SKM-1 (cell line): ENCODE measurements at regions not wholly inside any gene's neighbourhood (a gene's known extent, or its start where the extent isn't known, plus 50 kb on each side); places are given as distances from the start of the nearest gene placed in this dataset.

ENCODE experiments used
- DNase-seq: peaks from one replicate; lab custom pipeline; 2025; ENCODE audit not compliant: unreplicated experiment; lab: John Stamatoyannopoulos, UW

GRCh38 chr20:21873291-21873690 is 167.8 kb downstream of the PAX1 start:
- DNase-seq, result no peak

- no peak for DNase-seq
Measured at GRCh38 chr20:21867811-21868210, 162.3 kb downstream of the PAX1 start.

- no peak for DNase-seq
Measured at GRCh38 chr20:21867353-21867752, 161.9 kb downstream of the PAX1 start.

- no peak for DNase-seq
Measured at GRCh38 chr20:21862956-21863355, 157.5 kb downstream of the PAX1 start.

- DNase-seq, result no peak
Measured at GRCh38 chr20:21862259-21862946, 156.9 kb downstream of the PAX1 start.

- DNase-seq, result no peak
Measured at GRCh38 chr20:21840991-21841390, 135.5 kb downstream of the PAX1 start.

- no peak for DNase-seq
Measured at GRCh38 chr20:21839982-21840381, 134.5 kb downstream of the PAX1 start.

GRCh38 chr20:21836346-21836745 is 130.9 kb downstream of the PAX1 start:
- no peak for DNase-seq

- no peak for DNase-seq
Measured at GRCh38 chr20:21835042-21835441, 129.6 kb downstream of the PAX1 start.

GRCh38 chr20:21832442-21833385 is 127.2 kb downstream of the PAX1 start:
- no peak for DNase-seq

GRCh38 chr20:21826976-21827375 is 121.5 kb downstream of the PAX1 start:
- no peak for DNase-seq

GRCh38 chr20:21821358-21821757 is 115.9 kb downstream of the PAX1 start:
- no peak for DNase-seq

GRCh38 chr20:21820688-21821087 is 115.2 kb downstream of the PAX1 start:
- DNase-seq, result no peak

- DNase-seq, result no peak
Measured at GRCh38 chr20:21820045-21820444, 114.6 kb downstream of the PAX1 start.

- no peak for DNase-seq
Measured at GRCh38 chr20:21812379-21812778, 106.9 kb downstream of the PAX1 start.

GRCh38 chr20:21809961-21810523 is 104.6 kb downstream of the PAX1 start:
- DNase-seq, result no peak

- no peak for DNase-seq
Measured at GRCh38 chr20:21808863-21809664, 103.6 kb downstream of the PAX1 start.

GRCh38 chr20:21808139-21808538 is 102.7 kb downstream of the PAX1 start:
- no peak for DNase-seq

- DNase-seq, result no peak
Measured at GRCh38 chr20:21804802-21805201, 99.3 kb downstream of the PAX1 start.

GRCh38 chr20:21801193-21801592 is 95.7 kb downstream of the PAX1 start:
- no peak for DNase-seq

- DNase-seq, result no peak
Measured at GRCh38 chr20:21798384-21798783, 92.9 kb downstream of the PAX1 start.
